SK-N-SH treated with all-trans-retinoic acid at 6 μM for 48 hours (cell line): ENCODE measurements at regions not wholly inside any gene's neighbourhood (a gene's known extent, or its start where the extent isn't known, plus 50 kb on each side); places are given as distances from the start of the nearest gene placed in this dataset.

Source experiments
- CSDC2 ChIP-seq: fragments of 250-450 bp; sonication (Bioruptor Pico); IDR thresholded peaks from 2 replicates; pipeline ENCODE4 v1.5.0; 2020; ENCODE audit warnings: mild to moderate bottlenecking, moderate library complexity
- ESRRG ChIP-seq: fragments of 250-450 bp; sonication (Bioruptor Pico); IDR thresholded peaks from 2 replicates; pipeline ENCODE4 v1.6.1; 2021; ENCODE audit warnings: mild to moderate bottlenecking
- GLIS3 ChIP-seq: fragments of 250-450 bp; sonication (Bioruptor Pico); IDR thresholded peaks from 2 replicates; pipeline ENCODE4 v1.5.0; 2020; ENCODE audit warnings: mild to moderate bottlenecking, moderate library complexity
- RARB ChIP-seq: fragments of 250-450 bp; sonication (Bioruptor Pico); IDR thresholded peaks from 2 replicates; pipeline ENCODE4 v1.8.0; 2021; ENCODE audit warnings: mild to moderate bottlenecking, moderate library complexity
- SNAI2 ChIP-seq: fragments of 250-450 bp; sonication (Bioruptor Pico); IDR thresholded peaks from 2 replicates; pipeline ENCODE4 v1.5.0; 2020; ENCODE audit warnings: mild to moderate bottlenecking, moderate library complexity
- TCF4 ChIP-seq: fragments of 250-450 bp; sonication (Bioruptor Pico); IDR thresholded peaks from 2 replicates; pipeline ENCODE4 v1.8.0; 2021; ENCODE audit warnings: mild to moderate bottlenecking, moderate library complexity, borderline replicate concordance
- TOX ChIP-seq: fragments of 250-450 bp; sonication (Bioruptor Pico); IDR thresholded peaks from 2 replicates; pipeline ENCODE4 v1.8.0; 2021; ENCODE audit warnings: mild to moderate bottlenecking, moderate library complexity, borderline replicate concordance
- ZC3H10 ChIP-seq: fragments of 250-450 bp; sonication (Bioruptor Pico); IDR thresholded peaks from 2 replicates; pipeline ENCODE4 v1.5.1; 2021; ENCODE audit warnings: mild to moderate bottlenecking, moderate library complexity
- ZFP3 ChIP-seq: fragments of 250-450 bp; sonication (Bioruptor Pico); IDR thresholded peaks from 2 replicates; pipeline ENCODE4 v1.5.0; 2020; ENCODE audit warnings: mild to moderate bottlenecking, moderate library complexity
- ZNF565 ChIP-seq: fragments of 450-650 bp; formaldehyde crosslinking; conservative IDR thresholded peaks from 2 replicates; pipeline ENCODE4 v1.5.0; 2020; ENCODE audit warnings: low read depth, mild to moderate bottlenecking, moderate library complexity
- ZNF70 ChIP-seq: fragments of 450-650 bp; formaldehyde crosslinking; IDR thresholded peaks from 2 replicates; pipeline ENCODE4 v1.5.0; 2020; ENCODE audit warnings: mild to moderate bottlenecking, moderate library complexity
- ZNF8 ChIP-seq: fragments of 450-650 bp; formaldehyde crosslinking; IDR thresholded peaks from 2 replicates; pipeline ENCODE4 v1.5.0; 2020; ENCODE audit warnings: mild to moderate bottlenecking, moderate library complexity
- TF ChIP-seq, protein P1 (sequence below): fragments of 250-450 bp; sonication (Bioruptor Pico); IDR thresholded peaks from 2 replicates; pipeline ENCODE4 v1.5.1; 2020; ENCODE audit warnings: low read depth, mild to moderate bottlenecking, moderate library complexity
- TF ChIP-seq, protein P2 (sequence below): fragments of 250-450 bp; sonication (Bioruptor Pico); IDR thresholded peaks from 2 replicates; pipeline ENCODE4 v1.8.0; 2020; ENCODE audit warnings: mild to moderate bottlenecking, moderate library complexity, borderline replicate concordance

DNA sequence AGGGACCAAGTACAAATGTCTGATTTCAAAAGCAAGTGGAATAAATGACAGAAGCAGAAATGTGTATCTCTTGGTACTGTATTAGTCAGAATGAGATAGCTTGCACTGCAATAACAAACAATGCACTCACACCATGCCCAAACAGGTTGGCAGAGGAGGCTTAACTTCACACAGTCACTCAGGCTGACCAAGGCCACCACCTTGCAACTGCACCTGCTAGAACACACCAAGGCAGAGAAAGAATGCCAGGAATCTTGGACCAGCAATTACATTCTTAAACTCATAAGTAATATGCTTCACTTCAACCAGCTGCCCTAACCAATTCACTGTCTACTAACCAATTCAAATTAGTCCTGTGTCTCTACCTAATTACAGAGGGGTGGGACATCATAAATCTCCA is 378.3 kb downstream of the BCL11B start:
- TF ChIP-seq, protein P1, sequence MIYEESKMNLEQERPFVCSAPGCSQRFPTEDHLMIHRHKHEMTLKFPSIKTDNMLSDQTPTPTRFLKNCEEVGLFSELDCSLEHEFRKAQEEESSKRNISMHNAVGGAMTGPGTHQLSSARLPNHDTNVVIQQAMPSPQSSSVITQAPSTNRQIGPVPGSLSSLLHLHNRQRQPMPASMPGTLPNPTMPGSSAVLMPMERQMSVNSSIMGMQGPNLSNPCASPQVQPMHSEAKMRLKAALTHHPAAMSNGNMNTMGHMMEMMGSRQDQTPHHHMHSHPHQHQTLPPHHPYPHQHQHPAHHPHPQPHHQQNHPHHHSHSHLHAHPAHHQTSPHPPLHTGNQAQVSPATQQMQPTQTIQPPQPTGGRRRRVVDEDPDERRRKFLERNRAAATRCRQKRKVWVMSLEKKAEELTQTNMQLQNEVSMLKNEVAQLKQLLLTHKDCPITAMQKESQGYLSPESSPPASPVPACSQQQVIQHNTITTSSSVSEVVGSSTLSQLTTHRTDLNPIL (CRISPR knock-in tag) = no peak
- TF ChIP-seq TOX (CRISPR knock-in tag) (no peak), ZNF70 (CRISPR knock-in tag) (no peak), ZNF565 (CRISPR knock-in tag) (no peak), ZFP3 (CRISPR knock-in tag) (no peak), ZC3H10 (CRISPR knock-in tag) (no peak), ZNF8 (CRISPR knock-in tag) (no peak), CSDC2 (CRISPR knock-in tag) (no peak), TCF4 (CRISPR knock-in tag) (no peak), RARB (CRISPR knock-in tag) (no peak), SNAI2 (CRISPR knock-in tag) (no peak), ESRRG (CRISPR knock-in tag) (no peak), GLIS3 (CRISPR knock-in tag) (no peak)
- TF ChIP-seq, protein P2, sequence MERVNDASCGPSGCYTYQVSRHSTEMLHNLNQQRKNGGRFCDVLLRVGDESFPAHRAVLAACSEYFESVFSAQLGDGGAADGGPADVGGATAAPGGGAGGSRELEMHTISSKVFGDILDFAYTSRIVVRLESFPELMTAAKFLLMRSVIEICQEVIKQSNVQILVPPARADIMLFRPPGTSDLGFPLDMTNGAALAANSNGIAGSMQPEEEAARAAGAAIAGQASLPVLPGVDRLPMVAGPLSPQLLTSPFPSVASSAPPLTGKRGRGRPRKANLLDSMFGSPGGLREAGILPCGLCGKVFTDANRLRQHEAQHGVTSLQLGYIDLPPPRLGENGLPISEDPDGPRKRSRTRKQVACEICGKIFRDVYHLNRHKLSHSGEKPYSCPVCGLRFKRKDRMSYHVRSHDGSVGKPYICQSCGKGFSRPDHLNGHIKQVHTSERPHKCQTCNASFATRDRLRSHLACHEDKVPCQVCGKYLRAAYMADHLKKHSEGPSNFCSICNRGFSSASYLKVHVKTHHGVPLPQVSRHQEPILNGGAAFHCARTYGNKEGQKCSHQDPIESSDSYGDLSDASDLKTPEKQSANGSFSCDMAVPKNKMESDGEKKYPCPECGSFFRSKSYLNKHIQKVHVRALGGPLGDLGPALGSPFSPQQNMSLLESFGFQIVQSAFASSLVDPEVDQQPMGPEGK (CRISPR knock-in tag) = no peak
